ENCODE measurements at regions not wholly inside any gene's neighbourhood (a gene's known extent, or its start where the extent isn't known, plus 50 kb on each side); places are given as distances from the start of the nearest gene placed in this dataset.

GRCh38 chr13:30030141-30030750, 179.8 kb upstream of the UBL3 start:
- no peak for TF ChIP-seq GATA3 (IDR thresholded peaks at IDR 0.05; ENCODE audit: low read depth, low read length)
- TF ChIP-seq GATA2 (IDR thresholded peaks at IDR 0.05; ENCODE audit: low read depth, low read length) = no peak

DNA sequence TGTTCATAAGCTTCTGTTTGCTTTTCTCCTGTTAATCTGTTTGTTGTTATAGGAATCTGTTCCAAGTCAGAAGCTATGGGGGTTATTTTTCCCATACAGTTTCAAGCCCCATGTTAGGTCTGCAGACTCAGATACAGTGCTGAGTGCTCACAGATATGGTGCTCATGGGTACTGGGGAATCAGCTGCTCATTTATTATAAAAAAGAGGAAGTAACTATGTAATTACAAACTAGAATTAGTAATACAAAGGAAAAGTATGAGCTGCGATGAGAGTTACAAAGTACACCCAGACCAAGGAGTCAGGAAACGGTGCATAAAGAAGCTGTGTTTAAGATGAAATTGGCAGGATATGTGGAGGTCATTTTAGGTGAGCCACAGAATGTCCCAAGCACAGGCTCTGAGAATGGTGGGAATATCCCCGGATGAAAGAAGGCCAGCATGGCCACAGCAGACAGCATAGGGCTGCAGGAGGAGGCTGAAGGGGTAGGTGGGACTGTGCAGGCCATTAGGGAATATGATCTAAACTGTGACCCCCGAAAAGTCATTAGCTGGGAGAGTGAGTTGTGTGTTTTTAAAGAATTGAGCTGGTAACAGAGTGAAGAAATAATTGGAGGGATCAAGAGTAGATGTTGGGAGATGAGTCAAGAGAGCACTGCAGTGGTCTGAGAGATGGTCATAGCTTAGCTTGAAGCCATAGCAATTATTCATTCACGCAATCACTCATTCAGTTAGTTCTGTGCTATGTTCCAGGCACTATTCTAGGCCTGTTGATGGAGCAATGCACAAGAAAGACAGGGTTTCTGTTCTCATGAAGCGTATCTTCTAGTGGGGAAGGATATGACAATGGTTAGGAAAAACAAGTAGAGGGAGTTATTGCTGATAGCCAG, 177.4 kb upstream of the UBL3 start:
- TF ChIP-seq GATA3 (IDR thresholded peaks at IDR 0.05; ENCODE audit: low read depth, low read length) (no peak), GATA2 (IDR thresholded peaks at IDR 0.05; ENCODE audit: low read depth, low read length) (no peak)

DNA sequence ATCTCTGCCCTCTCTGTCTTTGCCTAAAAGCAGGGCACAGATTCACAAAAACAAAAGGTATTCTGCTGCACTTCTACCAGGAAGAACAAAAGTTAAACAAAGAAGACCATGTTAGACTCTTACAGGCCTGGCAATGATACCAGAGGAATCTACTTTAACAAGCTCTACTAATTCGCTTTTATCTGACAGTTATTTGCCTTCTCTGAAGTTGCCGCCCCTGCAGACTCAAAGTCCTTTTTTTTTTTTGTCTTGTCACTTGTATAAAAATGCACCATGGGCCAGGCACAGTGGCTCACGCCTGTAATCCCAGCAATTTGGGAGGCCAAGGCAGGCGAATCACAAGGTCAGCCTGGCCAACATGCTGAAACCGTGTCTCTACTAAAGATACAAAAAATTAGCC, 176.5 kb upstream of the UBL3 start:
- no peak for TF ChIP-seq GATA2 (IDR thresholded peaks at IDR 0.05; ENCODE audit: low read depth, low read length)
- no peak for TF ChIP-seq GATA3 (IDR thresholded peaks at IDR 0.05; ENCODE audit: low read depth, low read length)

GRCh38 chr13:30026093-30026492, 175.7 kb upstream of the UBL3 start:
- TF ChIP-seq GATA3 (IDR thresholded peaks at IDR 0.05; ENCODE audit: low read depth, low read length) (no peak), GATA2 (IDR thresholded peaks at IDR 0.05; ENCODE audit: low read depth, low read length) (no peak)

GRCh38 chr13:30025351-30025750, 174.9 kb upstream of the UBL3 start:
- TF ChIP-seq GATA2 (IDR thresholded peaks at IDR 0.05; ENCODE audit: low read depth, low read length) = no peak
- no peak for TF ChIP-seq GATA3 (IDR thresholded peaks at IDR 0.05; ENCODE audit: low read depth, low read length)

GRCh38 chr13:30024125-30024865, 173.9 kb upstream of the UBL3 start:
- TF ChIP-seq GATA3 (IDR thresholded peaks at IDR 0.05; ENCODE audit: low read depth, low read length) = no peak

GRCh38 chr13:30023196-30023895, 172.9 kb upstream of the UBL3 start:
- TF ChIP-seq GATA2 (IDR thresholded peaks at IDR 0.05; ENCODE audit: low read depth, low read length) (no peak), GATA3 (IDR thresholded peaks at IDR 0.05; ENCODE audit: low read depth, low read length) (no peak)

DNA sequence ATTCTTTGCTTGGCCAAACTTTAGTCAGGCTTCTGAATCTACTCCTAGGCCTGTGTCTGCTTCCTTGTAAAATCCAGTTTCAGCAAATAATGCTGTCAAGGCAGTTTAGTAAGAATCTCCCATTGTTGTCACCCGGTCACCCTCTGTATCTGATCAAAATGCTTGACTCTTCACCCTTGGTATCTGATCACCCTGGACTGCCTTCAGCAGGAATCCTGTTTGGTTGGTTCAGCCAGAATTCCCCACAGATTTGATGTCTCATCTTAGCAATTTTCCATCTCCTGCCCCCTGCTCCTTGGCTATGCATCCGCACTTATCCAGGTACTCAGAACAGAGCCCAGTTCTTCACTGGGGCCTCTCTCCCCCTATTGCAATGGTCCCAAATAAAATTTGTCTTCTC, 172.4 kb upstream of the UBL3 start:
- TF ChIP-seq GATA3 (IDR thresholded peaks at IDR 0.05; ENCODE audit: low read depth, low read length) (no peak), GATA2 (IDR thresholded peaks at IDR 0.05; ENCODE audit: low read depth, low read length) (no peak)

GRCh38 chr13:30022256-30022655, 171.8 kb upstream of the UBL3 start:
- TF ChIP-seq GATA2 (IDR thresholded peaks at IDR 0.05; ENCODE audit: low read depth, low read length) = no peak
- TF ChIP-seq GATA3 (IDR thresholded peaks at IDR 0.05; ENCODE audit: low read depth, low read length) = no peak

- TF ChIP-seq GATA2 (IDR thresholded peaks at IDR 0.05; ENCODE audit: low read depth, low read length) (no peak), GATA3 (IDR thresholded peaks at IDR 0.05; ENCODE audit: low read depth, low read length) (no peak)
Observed at GRCh38 chr13:30021611-30022010, 171.2 kb upstream of the UBL3 start.

- TF ChIP-seq GATA2 (IDR thresholded peaks at IDR 0.05; ENCODE audit: low read depth, low read length) (no peak), GATA3 (IDR thresholded peaks at IDR 0.05; ENCODE audit: low read depth, low read length) (no peak)
Observed at GRCh38 chr13:30020726-30021312, 170.4 kb upstream of the UBL3 start.

GRCh38 chr13:30019648-30020626, 169.5 kb upstream of the UBL3 start:
- TF ChIP-seq GATA3 (IDR thresholded peaks at IDR 0.05; ENCODE audit: low read depth, low read length) (no peak), GATA2 (IDR thresholded peaks at IDR 0.05; ENCODE audit: low read depth, low read length) (no peak)

- TF ChIP-seq GATA3 (IDR thresholded peaks at IDR 0.05; ENCODE audit: low read depth, low read length) = no peak
Observed at GRCh38 chr13:30017880-30018279, 167.5 kb upstream of the UBL3 start.
